Thyroid gland (tissue), 4 donors: ENCODE measurements at regions not wholly inside any gene's neighbourhood (a gene's known extent, or its start where the extent isn't known, plus 50 kb on each side); places are given as distances from the start of the nearest gene placed in this dataset.

ENCODE experiments used
- DNase-seq, 2 donors: peaks; one replicate each; pipeline ENCODE4 v3.0.0-alpha.2; 2019
- H3K27ac ChIP-seq, 3 donors: fragments of 200-600 bp; sonication (generic); 1 replicate in 2 of 3; 2 replicates in 1 of 3; pipeline ENCODE4 v1.5.1; 2016 to 2019; ENCODE audit warnings: mild to moderate bottlenecking in 1 of 3, moderate library complexity in 1 of 3
- H3K27me3 ChIP-seq: fragments of 200-600 bp; sonication (generic); one replicate; pipeline ENCODE4 v1.5.1; 2019
- H3K36me3 ChIP-seq, 2 donors: fragments of 200-600 bp; sonication (generic); one replicate each; pipeline ENCODE4 v1.5.1; 2016 to 2019
- H3K4me1 ChIP-seq, 2 donors: fragments of 200-600 bp; sonication (generic); one replicate each; pipeline ENCODE4 v1.5.1; 2017 to 2019
- H3K4me3 ChIP-seq, 3 donors: fragments of 200-600 bp; sonication (generic); replicated peaks in 1 of 3; 1 replicate in 2 of 3; 2 replicates in 1 of 3; pipeline ENCODE4 v1.5.1; 2016; ENCODE audit warnings: mild to moderate bottlenecking in 1 of 3
- H3K9me3 ChIP-seq: fragments of 200-600 bp; sonication (generic); one replicate; pipeline ENCODE4 v1.5.1; 2017
- POLR2A ChIP-seq, 2 donors: fragments of 450-650 bp; IDR thresholded peaks; one replicate each; pipeline ENCODE4 v1.6.1; 2017; ENCODE audit warnings: antibody characterized with exemption in 2 of 2, mild to moderate bottlenecking in 2 of 2, moderate library complexity in 1 of 2
- WGBS, 2 donors: methylation state at CpG; one replicate each; pipeline ENCODE4 v1.1.5; 2017; 5-methylcytosine and 5-hydroxymethylcytosine counted together
- intact Hi-C: fragments of 100-400 bp; cut with DNase I; formaldehyde crosslinking; loops from one replicate; pipeline ENCODE4 v1.15.1; 2023
- TF ChIP-seq, protein P1 (sequence below), 6 experiments: fragments of 200-600 bp in 3 of 6; fragments of 450-650 bp in 3 of 6; sonication (generic) in 3 of 6; IDR thresholded peaks; one replicate each; pipeline ENCODE4 v1.5.1; 2016 to 2019; ENCODE audit warnings: antibody characterized with exemption in 6 of 6, mild to moderate bottlenecking in 2 of 6, inconsistent platforms in 1 of 6, moderate library complexity in 1 of 6

GRCh38 chr6:141576751-141577150 lies 556.0 kb upstream of the GJE1 start:
- Histone ChIP-seq H3K27ac (no peak overlapping the region), H3K4me1 (no peaks in the 10 kb centered on the region), H3K36me3 (no peaks in the 10 kb centered on the region), H3K4me3 (no peak overlapping the region), H3K9me3 (no peaks in the 10 kb centered on the region), H3K27me3 (no peaks in the 10 kb centered on the region)
- DNase-seq: no peak
- no peak for TF ChIP-seq POLR2A (IDR thresholded peaks at IDR 0.05)
- TF ChIP-seq, protein P1, sequence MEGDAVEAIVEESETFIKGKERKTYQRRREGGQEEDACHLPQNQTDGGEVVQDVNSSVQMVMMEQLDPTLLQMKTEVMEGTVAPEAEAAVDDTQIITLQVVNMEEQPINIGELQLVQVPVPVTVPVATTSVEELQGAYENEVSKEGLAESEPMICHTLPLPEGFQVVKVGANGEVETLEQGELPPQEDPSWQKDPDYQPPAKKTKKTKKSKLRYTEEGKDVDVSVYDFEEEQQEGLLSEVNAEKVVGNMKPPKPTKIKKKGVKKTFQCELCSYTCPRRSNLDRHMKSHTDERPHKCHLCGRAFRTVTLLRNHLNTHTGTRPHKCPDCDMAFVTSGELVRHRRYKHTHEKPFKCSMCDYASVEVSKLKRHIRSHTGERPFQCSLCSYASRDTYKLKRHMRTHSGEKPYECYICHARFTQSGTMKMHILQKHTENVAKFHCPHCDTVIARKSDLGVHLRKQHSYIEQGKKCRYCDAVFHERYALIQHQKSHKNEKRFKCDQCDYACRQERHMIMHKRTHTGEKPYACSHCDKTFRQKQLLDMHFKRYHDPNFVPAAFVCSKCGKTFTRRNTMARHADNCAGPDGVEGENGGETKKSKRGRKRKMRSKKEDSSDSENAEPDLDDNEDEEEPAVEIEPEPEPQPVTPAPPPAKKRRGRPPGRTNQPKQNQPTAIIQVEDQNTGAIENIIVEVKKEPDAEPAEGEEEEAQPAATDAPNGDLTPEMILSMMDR (IDR thresholded peaks at IDR 0.05): no peak
- intact Hi-C loops: no loop called here

- H3K9me3 ChIP-seq: no peaks in the 10 kb centered on the region
- TF ChIP-seq, protein P1 (IDR thresholded peaks at IDR 0.05): peak; percentile 75 to 98 (median 82)
- TF ChIP-seq POLR2A (IDR thresholded peaks at IDR 0.05): no peak
- peak overlapping the region; percentile 5 to 70 (median 60) for H3K27ac ChIP-seq
- H3K4me3 ChIP-seq: no peak overlapping the region
- intact Hi-C loops: no loop called here
- 27 to 29% methylated on average over 11 of the region's 11 CpGs for WGBS, 2 donors
- H3K4me1 ChIP-seq: peaks cover 0 to 9% of the 10 kb centered on the region in 2 donors
- no peaks in the 10 kb centered on the region for H3K36me3 ChIP-seq
- DNase-seq: peak; percentile 61 to 69
- no peaks in the 10 kb centered on the region for H3K27me3 ChIP-seq
Observed at GRCh38 chr6:141562851-141563763, 569.6 kb upstream of the GJE1 start.

- Histone ChIP-seq H3K9me3 (no peaks in the 10 kb centered on the region), H3K27me3 (no peaks in the 10 kb centered on the region), H3K27ac (peak overlapping the region; percentile 5 to 70 (median 60)), H3K36me3 (no peaks in the 10 kb centered on the region), H3K4me1 (peaks cover 0 to 9% of the 10 kb centered on the region in 2 donors), H3K4me3 (peak overlapping the region in 2 of 3 donors; percentile 3 to 24)
- DNase-seq: peak; percentile 16 to 22
- WGBS, 2 donors: 33 to 43% methylated on average over 15 of the region's 15 CpGs
- TF ChIP-seq POLR2A (IDR thresholded peaks at IDR 0.05): no peak
- TF ChIP-seq, protein P1 (IDR thresholded peaks at IDR 0.05): no peak
- intact Hi-C loops: no loop called here
Observed at GRCh38 chr6:141562186-141562811, 570.4 kb upstream of the GJE1 start.

GRCh38 chr6:141561154-141561553 lies 571.6 kb upstream of the GJE1 start:
- Histone ChIP-seq H3K27ac (no peak overlapping the region), H3K4me1 (peaks cover 0 to 9% of the 10 kb centered on the region in 2 donors), H3K27me3 (no peaks in the 10 kb centered on the region), H3K36me3 (no peaks in the 10 kb centered on the region), H3K9me3 (no peaks in the 10 kb centered on the region), H3K4me3 (no peak overlapping the region)
- 73 to 94% methylated on average over 3 of the region's 3 CpGs for WGBS, 2 donors
- no peak for DNase-seq
- TF ChIP-seq, protein P1 (IDR thresholded peaks at IDR 0.05): no peak
- intact Hi-C loops: no loop called here

GRCh38 chr6:141552463-141552862 lies 580.3 kb upstream of the GJE1 start:
- H3K27ac ChIP-seq: peak overlapping the region in 2 of 3 donors; percentile 44 to 47
- H3K36me3 ChIP-seq: no peaks in the 10 kb centered on the region
- 55 to 82% methylated on average over 1 of the region's 1 CpG for WGBS, 2 donors
- DNase-seq: no peak
- H3K4me1 ChIP-seq: peaks cover 4 to 15% of the 10 kb centered on the region in 2 donors
- TF ChIP-seq, protein P1 (IDR thresholded peaks at IDR 0.05): no peak
- TF ChIP-seq POLR2A (IDR thresholded peaks at IDR 0.05): no peak
- H3K27me3 ChIP-seq: no peaks in the 10 kb centered on the region
- intact Hi-C loops: no loop called here
- H3K4me3 ChIP-seq: no peak overlapping the region
- no peaks in the 10 kb centered on the region for H3K9me3 ChIP-seq
